ENCODE measurements at regions not wholly inside any gene's neighbourhood (a gene's known extent, or its start where the extent isn't known, plus 50 kb on each side); places are given as distances from the start of the nearest gene placed in this dataset.

GRCh38 chr2:136255648-136256461, 137.9 kb upstream of the CXCR4 start:
- DNase-seq, result no peak

GRCh38 chr2:136255127-136255526, 137.2 kb upstream of the CXCR4 start:
- DNase-seq, result no peak

- no peak for DNase-seq
Measured at GRCh38 chr2:136254681-136255080, 136.7 kb upstream of the CXCR4 start.

- DNase-seq, result no peak
Measured at GRCh38 chr2:136253288-136254004, 135.5 kb upstream of the CXCR4 start.

GRCh38 chr2:136251885-136252585, 134.1 kb upstream of the CXCR4 start:
- no peak for DNase-seq

- DNase-seq, result no peak
Measured at GRCh38 chr2:136251197-136251884, 133.4 kb upstream of the CXCR4 start.

GRCh38 chr2:136250131-136250530, 132.2 kb upstream of the CXCR4 start:
- no peak for DNase-seq

- no peak for DNase-seq
Measured at GRCh38 chr2:136248907-136249306, 131.0 kb upstream of the CXCR4 start.

- DNase-seq, result peak; percentile 32
Measured at GRCh38 chr2:136248242-136248641, 130.3 kb upstream of the CXCR4 start.

GRCh38 chr2:136247204-136247950, 129.4 kb upstream of the CXCR4 start:
- peak; percentile 28 for DNase-seq

- no peak for DNase-seq
Measured at GRCh38 chr2:136246086-136246669, 128.2 kb upstream of the CXCR4 start.

- no peak for DNase-seq
Measured at GRCh38 chr2:136245211-136245610, 127.3 kb upstream of the CXCR4 start.

- no peak for DNase-seq
Measured at GRCh38 chr2:136244536-136244885, 126.6 kb upstream of the CXCR4 start.

GRCh38 chr2:136243638-136244535, 125.9 kb upstream of the CXCR4 start:
- no peak for DNase-seq

- DNase-seq, result no peak
Measured at GRCh38 chr2:136242687-136243277, 124.8 kb upstream of the CXCR4 start.

- DNase-seq, result no peak
Measured at GRCh38 chr2:136242100-136242499, 124.2 kb upstream of the CXCR4 start.

- no peak for DNase-seq
Measured at GRCh38 chr2:136239079-136239685, 121.2 kb upstream of the CXCR4 start.

- no peak for DNase-seq
Measured at GRCh38 chr2:136238286-136239078, 120.5 kb upstream of the CXCR4 start.

GRCh38 chr2:136236019-136236418, 118.1 kb upstream of the CXCR4 start:
- DNase-seq, result no peak

All from NCI-H524 treated with DMSO at 0.1 percent for 48 hours (cell line).